PC-3 (cell line): ENCODE measurements at regions not wholly inside any gene's neighbourhood (a gene's known extent, or its start where the extent isn't known, plus 50 kb on each side); places are given as distances from the start of the nearest gene placed in this dataset.
"Not testable (repeated sequence)": the region's sequence is repeated elsewhere in the genome, so short reads cannot be mapped to it uniquely, and the experiment has no call there.

ENCODE experiments used
- ATAC-seq: fragments of 200-7000 bp; cut with Tn5 transposase; 2 replicates; pipeline ENCODE4 v1.9.1; 2020; ENCODE audit warnings: mild to moderate bottlenecking, moderate library complexity
- BruUV-seq: library from RNA; stranded (reverse); fragments of 400-500 nt; replicated peaks from 2 replicates; lab custom pipeline; 2021; lab: Mats Ljungman, UMichigan
- CTCF ChIA-PET: fragments of 300-600 bp; sonication (Branson Sonifier 250); formaldehyde crosslinking; loops from one replicate; lab custom pipeline; 2022; ENCODE audit warnings: antibody characterized with exemption; lab: Charles Lee
- POLR2A ChIA-PET: fragments of 300-600 bp; sonication (Branson Sonifier 250); formaldehyde crosslinking; loops from one replicate; lab custom pipeline; 2022; ENCODE audit warnings: antibody characterized with exemption; ENCODE audit not compliant: unreplicated experiment; lab: Charles Lee
- DNase-seq: peaks from one replicate; pipeline ENCODE4 v3.0.0-alpha.2; 2015
- H2AFZ ChIP-seq: fragments of 300-600 bp; sonication (generic); 2 replicates; pipeline ENCODE4 v1.6.0; 2016; ENCODE audit warnings: antibody characterized with exemption, low read length
- H3F3A ChIP-seq: fragments of 300-600 bp; sonication (generic); one replicate; pipeline ENCODE4 v1.6.0; 2017; ENCODE audit warnings: antibody characterized with exemption, low read length, control low read depth, mild to moderate bottlenecking; ENCODE audit not compliant: unreplicated experiment
- H3K27ac ChIP-seq: fragments of 300-600 bp; sonication (generic); 2 replicates; pipeline ENCODE4 v1.5.1; 2016; ENCODE audit warnings: mild to moderate bottlenecking, low read length
- H3K27me3 ChIP-seq: fragments of 300-600 bp; sonication (generic); 2 replicates; pipeline ENCODE4 v1.6.1; 2016; ENCODE audit warnings: low read length, mixed read lengths
- H3K36me3 ChIP-seq: fragments of 300-600 bp; sonication (generic); 2 replicates; pipeline ENCODE4 v1.6.1; 2016; ENCODE audit warnings: low read depth, mixed run types, low read length, mixed read lengths
- H3K4me1 ChIP-seq: fragments of 300-600 bp; sonication (generic); 2 replicates; pipeline ENCODE4 v1.5.1; 2016; ENCODE audit warnings: low read length; ENCODE audit not compliant: insufficient read depth
- H3K4me2 ChIP-seq: fragments of 300-600 bp; sonication (generic); 2 replicates; pipeline ENCODE4 v1.6.0; 2016; ENCODE audit warnings: low read length
- H3K4me3 ChIP-seq: fragments of 300-600 bp; sonication (generic); 2 replicates; pipeline ENCODE4 v1.5.1; 2016; ENCODE audit warnings: mild to moderate bottlenecking, low read length, mixed read lengths
- H3K79me2 ChIP-seq: fragments of 300-600 bp; sonication (generic); 2 replicates; pipeline ENCODE4 v1.6.1; 2017; ENCODE audit warnings: low read length, mixed read lengths
- H3K9ac ChIP-seq: fragments of 300-600 bp; sonication (generic); 2 replicates; pipeline ENCODE4 v1.6.0; 2016; ENCODE audit warnings: mild to moderate bottlenecking, low read length
- H3K9me2 ChIP-seq: fragments of 300-600 bp; sonication (generic); replicated peaks from 2 replicates; pipeline ENCODE4 v1.6.1; 2016; ENCODE audit warnings: mixed run types, low read length, mixed read lengths
- H3K9me3 ChIP-seq: fragments of 300-600 bp; sonication (generic); 2 replicates; pipeline ENCODE4 v1.6.1; 2016; ENCODE audit warnings: low read length, mixed read lengths
- H4K20me1 ChIP-seq: fragments of 300-600 bp; sonication (generic); 2 replicates; pipeline ENCODE4 v1.6.1; 2016; ENCODE audit warnings: low read length, mixed read lengths
- EZH2 ChIP-seq: fragments of 300-600 bp; sonication (generic); IDR thresholded peaks from one replicate; pipeline ENCODE4 v1.6.1; 2017; ENCODE audit warnings: antibody characterized with exemption, mild to moderate bottlenecking, low read length; ENCODE audit not compliant: unreplicated experiment
- EZH2phosphoT487 ChIP-seq: fragments of 300-600 bp; sonication (generic); IDR thresholded peaks from 2 replicates; pipeline ENCODE4 v1.6.1; 2018; ENCODE audit warnings: mild to moderate bottlenecking, antibody characterized with exemption, low read length, borderline replicate concordance
- intact Hi-C: fragments of 100-400 bp; cut with micrococcal nuclease; formaldehyde crosslinking; loops from 2 replicates; pipeline ENCODE4 v1.9.0; 2023
- TF ChIP-seq, protein P1 (sequence below): fragments of 300-600 bp; sonication (generic); conservative IDR thresholded peaks from 2 replicates; pipeline ENCODE4 v1.5.1; 2017; ENCODE audit warnings: antibody characterized with exemption, low read depth, mild to moderate bottlenecking, low read length

DNA sequence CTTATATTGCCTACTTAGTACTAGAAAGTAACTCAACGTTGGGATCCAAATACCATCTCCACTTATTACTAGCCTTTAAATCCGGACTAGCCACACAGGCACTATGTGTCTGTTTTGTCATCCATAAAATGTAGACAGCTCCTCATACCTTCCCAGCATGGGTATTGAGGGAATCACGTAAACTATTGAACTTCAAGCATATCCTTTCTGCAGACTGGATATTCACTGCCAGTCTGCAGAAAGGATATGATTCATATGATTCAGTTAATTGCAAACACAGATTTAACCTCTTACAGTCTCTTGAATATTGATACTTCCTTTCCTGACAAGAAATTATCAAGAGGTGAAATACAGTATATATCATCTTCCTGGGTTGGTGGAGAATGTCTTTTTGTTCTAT is 186.0 kb downstream of the LEPR start:
- POLR2A ChIA-PET: no interaction called here
- no peak overlapping the region for H2AFZ ChIP-seq
- H3K9me2 ChIP-seq: no peaks in the 10 kb centered on the region
- CTCF ChIA-PET: no interaction called here
- H4K20me1 ChIP-seq: no peaks in the 10 kb centered on the region
- H3K27me3 ChIP-seq: peaks cover 87% of the 10 kb centered on the region
- H3K36me3 ChIP-seq: no peaks in the 10 kb centered on the region
- no TSS peak for BruUV-seq
- no peaks in the 10 kb centered on the region for H3F3A ChIP-seq
- no peak overlapping the region for H3K27ac ChIP-seq
- H3K4me1 ChIP-seq: no peaks in the 10 kb centered on the region
- H3K4me2 ChIP-seq: no peak overlapping the region
- H3K79me2 ChIP-seq: no peaks in the 10 kb centered on the region
- DNase-seq (no peak), ATAC-seq (peak; percentile 31; the same call in 1 of the 2 replicates)
- H3K9me3 ChIP-seq: no peaks in the 10 kb centered on the region
- TF ChIP-seq EZH2phosphoT487 (no peak), EZH2 (no peak)
- TF ChIP-seq, protein P1, sequence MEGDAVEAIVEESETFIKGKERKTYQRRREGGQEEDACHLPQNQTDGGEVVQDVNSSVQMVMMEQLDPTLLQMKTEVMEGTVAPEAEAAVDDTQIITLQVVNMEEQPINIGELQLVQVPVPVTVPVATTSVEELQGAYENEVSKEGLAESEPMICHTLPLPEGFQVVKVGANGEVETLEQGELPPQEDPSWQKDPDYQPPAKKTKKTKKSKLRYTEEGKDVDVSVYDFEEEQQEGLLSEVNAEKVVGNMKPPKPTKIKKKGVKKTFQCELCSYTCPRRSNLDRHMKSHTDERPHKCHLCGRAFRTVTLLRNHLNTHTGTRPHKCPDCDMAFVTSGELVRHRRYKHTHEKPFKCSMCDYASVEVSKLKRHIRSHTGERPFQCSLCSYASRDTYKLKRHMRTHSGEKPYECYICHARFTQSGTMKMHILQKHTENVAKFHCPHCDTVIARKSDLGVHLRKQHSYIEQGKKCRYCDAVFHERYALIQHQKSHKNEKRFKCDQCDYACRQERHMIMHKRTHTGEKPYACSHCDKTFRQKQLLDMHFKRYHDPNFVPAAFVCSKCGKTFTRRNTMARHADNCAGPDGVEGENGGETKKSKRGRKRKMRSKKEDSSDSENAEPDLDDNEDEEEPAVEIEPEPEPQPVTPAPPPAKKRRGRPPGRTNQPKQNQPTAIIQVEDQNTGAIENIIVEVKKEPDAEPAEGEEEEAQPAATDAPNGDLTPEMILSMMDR: no peak
- intact Hi-C loops: no loop called here
- H3K4me3 ChIP-seq: no peak overlapping the region
- no peak overlapping the region for H3K9ac ChIP-seq

DNA sequence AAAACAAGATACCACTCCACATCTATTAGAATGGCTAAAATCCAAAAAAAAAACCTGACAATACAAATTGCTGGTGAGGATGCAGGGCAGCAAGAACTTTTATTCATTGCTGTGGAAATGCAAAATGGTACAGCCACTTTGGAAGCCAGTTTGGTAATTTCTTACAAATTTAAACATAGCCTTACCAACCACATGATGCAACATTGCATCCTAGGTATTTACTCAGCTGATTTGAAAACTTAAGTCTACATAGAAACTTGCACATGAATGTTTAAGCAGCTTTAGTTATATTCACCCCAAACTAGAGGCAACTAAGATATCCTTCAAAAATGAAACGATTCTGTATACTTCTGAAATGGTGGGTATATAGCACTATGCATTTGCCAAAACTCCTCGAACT is 178.8 kb upstream of the PDE4B start:
- H3K27me3 ChIP-seq: peaks cover 77% of the 10 kb centered on the region
- no peaks in the 10 kb centered on the region for H3K9me3 ChIP-seq
- H3F3A ChIP-seq: no peaks in the 10 kb centered on the region
- no peak overlapping the region for H3K4me3 ChIP-seq
- H3K9ac ChIP-seq: no peak overlapping the region
- no peak overlapping the region for H2AFZ ChIP-seq
- no peaks in the 10 kb centered on the region for H3K79me2 ChIP-seq
- intact Hi-C loops: no loop called here
- no peaks in the 10 kb centered on the region for H3K9me2 ChIP-seq
- DNase-seq (no peak), ATAC-seq (no peak)
- H4K20me1 ChIP-seq: no peaks in the 10 kb centered on the region
- ChIA-PET CTCF (no interaction called here), POLR2A (no interaction called here)
- no peak overlapping the region for H3K27ac ChIP-seq
- no peak for TF ChIP-seq EZH2
- TF ChIP-seq, protein P1: no peak
- TF ChIP-seq EZH2phosphoT487: no peak
- no peaks in the 10 kb centered on the region for H3K4me1 ChIP-seq
- no peak overlapping the region for H3K4me2 ChIP-seq
- H3K36me3 ChIP-seq: no peaks in the 10 kb centered on the region
- BruUV-seq: no TSS peak

DNA sequence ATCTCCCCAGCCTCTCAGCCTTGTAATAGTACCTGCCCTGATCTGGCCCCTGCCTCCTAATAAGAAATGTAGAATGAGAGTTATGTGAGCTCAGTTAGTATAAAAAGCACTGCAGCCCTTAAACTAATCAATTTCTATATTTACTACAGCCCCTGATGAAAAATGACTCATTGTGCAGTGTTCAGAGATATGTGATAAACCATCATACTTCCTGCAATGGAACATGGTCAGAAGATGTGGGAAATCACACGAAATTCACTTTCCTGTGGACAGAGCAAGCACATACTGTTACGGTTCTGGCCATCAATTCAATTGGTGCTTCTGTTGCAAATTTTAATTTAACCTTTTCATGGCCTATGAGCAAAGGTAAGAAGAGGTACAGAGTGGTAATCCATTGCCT is 176.8 kb upstream of the PDE4B start:
- CTCF ChIA-PET: no interaction called here
- H3K4me2 ChIP-seq: no peak overlapping the region
- no peak for ATAC-seq
- no peaks in the 10 kb centered on the region for H3K9me3 ChIP-seq
- no peaks in the 10 kb centered on the region for H3K36me3 ChIP-seq
- H3K4me3 ChIP-seq: no peak overlapping the region
- no TSS peak for BruUV-seq
- no peak overlapping the region for H3K27ac ChIP-seq
- H2AFZ ChIP-seq: no peak overlapping the region
- H3K27me3 ChIP-seq: peaks cover 69% of the 10 kb centered on the region
- TF ChIP-seq EZH2 (no peak), EZH2phosphoT487 (no peak)
- TF ChIP-seq, protein P1: no peak
- no peak overlapping the region for H3K9ac ChIP-seq
- no peak for DNase-seq
- intact Hi-C loops: no loop called here
- H3K79me2 ChIP-seq: no peaks in the 10 kb centered on the region
- H4K20me1 ChIP-seq: no peaks in the 10 kb centered on the region
- no peaks in the 10 kb centered on the region for H3K4me1 ChIP-seq
- POLR2A ChIA-PET: no interaction called here
- H3K9me2 ChIP-seq: no peaks in the 10 kb centered on the region
- no peaks in the 10 kb centered on the region for H3F3A ChIP-seq

DNA sequence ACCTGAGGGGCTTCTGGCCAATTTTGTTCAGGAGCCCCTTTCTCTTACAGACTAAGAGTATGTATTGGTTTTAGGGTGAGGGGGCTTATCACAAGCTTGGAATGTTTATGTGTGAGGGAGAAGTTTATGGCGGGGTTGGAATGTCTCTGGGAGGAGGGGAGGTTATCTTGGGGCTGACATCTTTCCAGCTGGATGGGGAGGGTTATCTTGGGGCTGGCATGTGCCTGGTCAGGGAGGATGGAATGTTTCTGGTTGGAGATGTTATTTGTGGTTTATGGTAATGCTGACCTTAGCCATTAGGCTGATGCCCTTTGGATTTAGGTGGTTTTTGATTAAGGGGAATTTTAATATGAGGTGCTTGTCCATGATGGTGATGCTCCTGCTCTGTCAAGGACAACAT is 171.0 kb upstream of the PDE4B start:
- H4K20me1 ChIP-seq, H3K9me3 ChIP-seq, CTCF ChIA-PET, ATAC-seq, H3K36me3 ChIP-seq, H3F3A ChIP-seq, DNase-seq, H3K27ac ChIP-seq, H3K4me1 ChIP-seq, BruUV-seq, H3K79me2 ChIP-seq, H3K4me3 ChIP-seq, H2AFZ ChIP-seq, intact Hi-C loops, H3K4me2 ChIP-seq, H3K9ac ChIP-seq, H3K9me2 ChIP-seq: not testable (repeated sequence)
- POLR2A ChIA-PET: interaction anchor here (0.7 kb wide), 1 partner anchor 204 kb away, joined by 3 read pairs; no protein-coding TSS in a partner anchor
- H3K27me3 ChIP-seq: peaks cover 71% of the 10 kb centered on the region
